Psoas muscle (tissue), 7 donors: ENCODE measurements at regions not wholly inside any gene's neighbourhood (a gene's known extent, or its start where the extent isn't known, plus 50 kb on each side); places are given as distances from the start of the nearest gene placed in this dataset.

Source experiments
- ATAC-seq, 4 donors: fragments of 200-7000 bp; cut with Tn5 transposase; one replicate each; pipeline ENCODE4 v1.9.1; 2020; ENCODE audit warnings: moderate library complexity in 3 of 4, mild to moderate bottlenecking in 2 of 4
- DNase-seq, 2 donors: peaks; one replicate each; pipeline ENCODE4 v3.0.0-alpha.2; 2020
- H3K27ac ChIP-seq: fragments of 200-600 bp; one replicate; pipeline ENCODE4 v1.8.0; 2022
- H3K27me3 ChIP-seq, 3 donors: fragments of 200-600 bp in 1 of 3; one replicate each; pipeline versions ENCODE4 v1.6.1 to v1.8.0; 2013 to 2022; ENCODE audit warnings: low read length in 2 of 3, mild to moderate bottlenecking in 2 of 3, moderate library complexity in 1 of 3; ENCODE audit not compliant: insufficient read depth in 3 of 3
- H3K36me3 ChIP-seq, 2 donors: fragments of 200-600 bp in 1 of 2; one replicate each; pipeline versions ENCODE4 v1.6.1 to v1.8.0; 2013 to 2022; ENCODE audit warnings: low read depth in 1 of 2, mild to moderate bottlenecking in 1 of 2, moderate library complexity in 1 of 2; ENCODE audit not compliant: insufficient read depth in 1 of 2
- H3K4me1 ChIP-seq: fragments of 200-600 bp; one replicate; pipeline ENCODE4 v1.8.0; 2022
- H3K4me3 ChIP-seq: fragments of 200-600 bp; one replicate; pipeline ENCODE4 v1.8.0; 2022; ENCODE audit warnings: mild to moderate bottlenecking
- H3K9me3 ChIP-seq: fragments of 200-600 bp; one replicate; pipeline ENCODE4 v1.8.0; 2022
- CTCF ChIP-seq: fragments of 200-600 bp; IDR thresholded peaks from one replicate; pipeline ENCODE4 v1.8.0; 2022; ENCODE audit warnings: antibody characterized with exemption
- WGBS, 3 donors: extraction: QIAGEN DNeasy Blood & Tissue Kit; methylation state at CpG; one replicate each; pipeline versions ENCODE4 v1.1.6 to v1.1.7; 2013; 5-methylcytosine and 5-hydroxymethylcytosine counted together
- intact Hi-C, 2 donors: fragments of 100-400 bp; cut with DNase I; formaldehyde crosslinking; loops; one replicate each; pipeline versions ENCODE4 v1.11.0 to v1.14.2; 2022
- donor health status: healthy with polysubstance abuse.
- donor health status: DM: no; HTN: no; CAD: no; lungs with moderate emphysema.
- donor health status: Bipolar disorder and iron deficiency.
- donor health status: healthy.
- donor health status: DM: yes; HTN: yes; CAD: no.
- donor health status: DM: no; HTN: no; CAD: no.
- donor health status: DM: yes; HTN: yes; CAD: no.

- intact Hi-C loops, result no loop called here
- WGBS, 3 donors, result 63 to 95% (median 64%) methylated on average over 1 of the region's 1 CpG
- Histone ChIP-seq H3K27ac (no peak overlapping the region), H3K9me3 (no peaks in the 10 kb centered on the region), H3K4me3 (no peak overlapping the region), H3K36me3 (no peaks in the 10 kb centered on the region), H3K4me1 (no peaks in the 10 kb centered on the region), H3K27me3 (no peaks in the 10 kb centered on the region)
- TF ChIP-seq CTCF, result no peak
- no peak for DNase-seq
- ATAC-seq, result no peak
Observed at GRCh38 chr3:168926426-168926825, 737.1 kb downstream of the MECOM start.

DNA sequence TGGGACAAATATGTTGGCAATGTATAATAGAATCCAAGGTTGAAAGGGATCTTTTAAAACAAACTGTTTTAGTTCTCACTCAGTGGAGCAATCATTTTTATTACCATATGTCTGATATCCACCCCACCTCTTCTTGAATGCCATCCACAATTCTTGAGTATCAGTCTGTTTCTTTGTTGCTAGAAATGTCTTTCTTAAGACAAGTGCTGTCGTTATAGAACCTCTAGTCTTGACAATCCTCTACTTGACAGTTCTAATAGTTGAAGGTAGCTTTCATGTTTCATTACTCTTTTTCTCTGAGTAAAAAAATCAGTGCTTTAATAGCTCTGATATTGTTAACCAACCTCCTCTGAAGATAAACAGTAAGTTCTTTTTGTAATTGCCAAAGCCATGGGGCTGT is 737.9 kb downstream of the MECOM start:
- Histone ChIP-seq H3K27ac (no peak overlapping the region), H3K4me3 (no peak overlapping the region), H3K27me3 (no peaks in the 10 kb centered on the region), H3K9me3 (no peaks in the 10 kb centered on the region), H3K36me3 (no peaks in the 10 kb centered on the region), H3K4me1 (no peaks in the 10 kb centered on the region)
- 81 to 83% (median 81%) methylated on average over 1 of the region's 1 CpG for WGBS, 3 donors
- ATAC-seq, result no peak
- TF ChIP-seq CTCF, result no peak
- DNase-seq, result no peak
- intact Hi-C loops, result no loop called here

DNA sequence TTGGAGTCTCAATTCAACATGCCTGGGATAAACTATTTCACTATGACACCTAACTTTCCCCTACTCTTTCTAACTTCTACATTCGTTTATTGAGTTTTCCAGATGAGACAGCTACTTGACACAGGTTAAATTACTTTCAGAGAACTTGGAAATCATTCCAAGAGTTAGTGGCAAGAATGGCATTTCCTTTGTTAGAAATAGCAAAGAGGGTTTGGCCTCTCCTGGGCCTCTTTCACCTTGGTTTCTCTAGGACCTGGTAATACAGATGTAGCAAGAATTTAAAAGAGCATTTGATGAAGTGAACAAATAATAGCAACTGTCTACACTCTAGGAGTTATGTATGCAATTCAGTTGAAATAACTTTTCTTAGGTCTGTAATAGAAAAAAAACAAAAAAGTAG is 748.9 kb downstream of the MECOM start:
- no peak for ATAC-seq
- Histone ChIP-seq H3K4me3 (no peak overlapping the region), H3K27ac (no peak overlapping the region), H3K36me3 (no peaks in the 10 kb centered on the region), H3K27me3 (no peaks in the 10 kb centered on the region), H3K9me3 (no peaks in the 10 kb centered on the region), H3K4me1 (no peaks in the 10 kb centered on the region)
- TF ChIP-seq CTCF, result no peak
- 37 to 51% (median 44%) methylated on average over 1 of the region's 1 CpG for WGBS, 3 donors
- intact Hi-C loops, result no loop called here
- no peak for DNase-seq

DNA sequence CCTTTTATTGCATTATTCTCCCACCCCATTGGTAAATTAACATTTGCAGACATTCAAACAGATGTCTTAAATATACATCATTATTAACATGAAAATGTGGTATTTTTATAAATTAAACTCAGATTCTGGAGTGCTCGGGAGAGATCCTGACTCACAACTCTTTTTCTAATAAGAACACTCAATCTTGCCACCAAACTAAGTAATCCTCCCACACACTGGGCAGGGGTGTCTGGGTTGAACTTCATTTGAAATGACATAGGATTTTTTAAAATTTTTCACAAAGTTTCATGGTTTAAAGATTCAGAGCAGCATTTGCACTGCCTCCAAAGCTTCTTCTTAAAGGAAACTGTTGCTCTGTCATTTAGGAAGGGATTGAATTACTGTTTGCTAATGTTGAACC is 754.3 kb downstream of the MECOM start:
- no peaks in the 10 kb centered on the region for H3K27me3 ChIP-seq
- no peaks in the 10 kb centered on the region for H3K4me1 ChIP-seq
- no peak overlapping the region for H3K4me3 ChIP-seq
- DNase-seq (no peak), ATAC-seq (no peak)
- TF ChIP-seq CTCF, result no peak
- no peak overlapping the region for H3K27ac ChIP-seq
- no peaks in the 10 kb centered on the region for H3K36me3 ChIP-seq
- intact Hi-C loops, result no loop called here
- WGBS, 3 donors, result 69 to 88% (median 75%) methylated on average over 1 of the region's 1 CpG
- H3K9me3 ChIP-seq, result no peaks in the 10 kb centered on the region

- Histone ChIP-seq H3K4me1 (no peaks in the 10 kb centered on the region), H3K27me3 (no peaks in the 10 kb centered on the region), H3K36me3 (no peaks in the 10 kb centered on the region), H3K9me3 (no peaks in the 10 kb centered on the region), H3K4me3 (no peak overlapping the region), H3K27ac (no peak overlapping the region)
- WGBS, 3 donors, result 92 to 97% (median 97%) methylated on average over 1 of the region's 1 CpG
- intact Hi-C loops, result no loop called here
- no peak for ATAC-seq
- no peak for TF ChIP-seq CTCF
- no peak for DNase-seq
Observed at GRCh38 chr3:168895419-168895818, 768.1 kb downstream of the MECOM start.
